GM12878 (cell line): ENCODE measurements at regions not wholly inside any gene's neighbourhood (a gene's known extent, or its start where the extent isn't known, plus 50 kb on each side); places are given as distances from the start of the nearest gene placed in this dataset.

ENCODE experiments used
- ATAC-seq: fragments of 200-7000 bp; cut with Tn5 transposase; 3 replicates; pipeline ENCODE4 v1.9.1; 2020; ENCODE audit warnings: mild to moderate bottlenecking, moderate library complexity
- BruUV-seq: library from RNA; stranded (reverse); fragments of 400-500 nt; replicated peaks from 2 replicates; lab custom pipeline; 2021; lab: Mats Ljungman, UMichigan
- CTCF ChIA-PET: fragments of 300-600 bp; sonication (Branson Sonifier 250); formaldehyde crosslinking; extraction: SDS; loops from one replicate; lab custom pipeline; 2021; ENCODE audit warnings: inconsistent platforms; lab: Yijun Ruan, JAX
- POLR2A ChIA-PET: fragments of 350-600 bp; formaldehyde crosslinking; extraction: SDS; loops from one replicate; lab custom pipeline; 2021; ENCODE audit warnings: inconsistent platforms; lab: Charles Lee
- RAD21 ChIA-PET: fragments of 300-600 bp; sonication (Branson Sonifier 250); formaldehyde crosslinking; loops from one replicate; lab custom pipeline; 2023; ENCODE audit warnings: antibody characterized with exemption; ENCODE audit not compliant: unreplicated experiment; lab: Charles Lee
- SMC1A ChIA-PET: fragments of 300-600 bp; sonication (Branson Sonifier 250); formaldehyde crosslinking; loops from one replicate; lab custom pipeline; 2023; ENCODE audit not compliant: unreplicated experiment, uncharacterized antibody; lab: Charles Lee
- DNase-seq: peaks from one replicate; pipeline ENCODE4 v3.0.0-alpha.2; 2011; ENCODE audit warnings: low read depth, low spot score
- FAIRE-seq: peaks from 3 replicates; lab custom pipeline; 2011; peaks lifted over from hg19 to GRCh38; lab: Jason Lieb, UNC
- H2AFZ ChIP-seq: 2 replicates; pipeline ENCODE4 v1.6.0; 2011; ENCODE audit warnings: low read depth, low read length, control low read depth; ENCODE audit not compliant: control insufficient read depth
- H3K27ac ChIP-seq: 2 replicates; pipeline ENCODE4 v1.5.1; 2011; ENCODE audit warnings: control low read depth; ENCODE audit not compliant: control insufficient read depth, insufficient read depth
- H3K27me3 ChIP-seq, 2 experiments: replicated peaks in 1 of 2; 2 replicates each; pipeline versions ENCODE4 v1.6.0 to v1.6.1; 2011; ENCODE audit warnings: low read length in 1 of 2; ENCODE audit not compliant: control insufficient read depth in 2 of 2, insufficient read depth in 2 of 2
- H3K36me3 ChIP-seq, 2 experiments: 2 replicates each; pipeline ENCODE4 v1.5.1; 2011; ENCODE audit warnings: low read length in 1 of 2; ENCODE audit not compliant: control insufficient read depth in 2 of 2, insufficient read depth in 2 of 2
- H3K4me1 ChIP-seq: 2 replicates; pipeline ENCODE4 v1.6.1; 2011; ENCODE audit warnings: mild to moderate bottlenecking, low read length, moderate library complexity, mixed read lengths; ENCODE audit not compliant: control insufficient read depth, insufficient read depth
- H3K4me2 ChIP-seq: 2 replicates; pipeline ENCODE4 v1.6.0; 2011; ENCODE audit warnings: control low read depth; ENCODE audit not compliant: control insufficient read depth, insufficient read depth
- H3K4me3 ChIP-seq: fragments of 200-600 bp; sonication (generic); 2 replicates; pipeline ENCODE4 v1.5.1; 2016
- H3K79me2 ChIP-seq: 2 replicates; pipeline ENCODE4 v1.6.0; 2011; ENCODE audit warnings: low read length; ENCODE audit not compliant: control insufficient read depth, insufficient read depth
- H3K9ac ChIP-seq: 2 replicates; pipeline ENCODE4 v1.8.0; 2011; ENCODE audit warnings: low read length, control low read depth, mixed read lengths; ENCODE audit not compliant: control insufficient read depth, insufficient read depth
- H3K9me3 ChIP-seq: replicated peaks from 3 replicates; pipeline ENCODE4 v1.5.1; 2011; ENCODE audit warnings: mild to moderate bottlenecking, low read length; ENCODE audit not compliant: control insufficient read depth, insufficient read depth
- H4K20me1 ChIP-seq: 2 replicates; pipeline ENCODE4 v1.6.0; 2011; ENCODE audit not compliant: control insufficient read depth, insufficient read depth
- SIX5 ChIP-seq: IDR thresholded peaks from 2 replicates; pipeline ENCODE4 v1.6.1; 2011; ENCODE audit warnings: mild to moderate bottlenecking, low read depth, low read length, moderate library complexity; ENCODE audit not compliant: severe bottlenecking
- SMC3 ChIP-seq: IDR thresholded peaks from 2 replicates; pipeline ENCODE4 v1.6.1; 2011; ENCODE audit warnings: low read length, improper control_type of control experiment, borderline replicate concordance
- YBX1 ChIP-seq: fragments of 450-650 bp; IDR thresholded peaks from 2 replicates; pipeline ENCODE4 v1.6.1; 2016; ENCODE audit warnings: antibody characterized with exemption
- WGBS: methylation state at CpG from one replicate; pipeline ENCODE4 v1.1.6; 2016; ENCODE audit warnings: low lambda C conversion rate; ENCODE audit not compliant: insufficient replicate concordance, insufficient coverage; ENCODE audit errors: missing lambda C conversion rate; 5-methylcytosine and 5-hydroxymethylcytosine counted together
- in situ Hi-C: fragments of 300-500 bp; cut with MboI; formaldehyde crosslinking; loops from 9 replicates; pipeline ENCODE4 v1.14.3; 2018; ENCODE audit warnings: mixed read lengths
- intact Hi-C: fragments of 100-400 bp; cut with micrococcal nuclease; formaldehyde crosslinking; loops from one replicate; pipeline ENCODE4 v1.14.2; 2022; ENCODE audit not compliant: unreplicated experiment
- TF ChIP-seq, protein P1 (sequence below): fragments of 450-650 bp; IDR thresholded peaks from 2 replicates; pipeline ENCODE4 v1.6.1; 2017; ENCODE audit warnings: mild to moderate bottlenecking, moderate library complexity
- TF ChIP-seq, protein P2 (sequence below): IDR thresholded peaks from 2 replicates; pipeline ENCODE4 v1.6.1; 2012; ENCODE audit warnings: low read depth, low read length, improper control_type of control experiment
- TF ChIP-seq, protein P3 (sequence below): fragments of 150-350 bp; IDR thresholded peaks from 2 replicates; pipeline ENCODE4 v1.6.1; 2014; ENCODE audit warnings: mild to moderate bottlenecking, low read depth, low read length
- TF ChIP-seq, protein P4 (sequence below): IDR thresholded peaks from 2 replicates; pipeline ENCODE4 v1.6.1; 2011; ENCODE audit warnings: low read depth, low read length, improper control_type of control experiment, borderline replicate concordance

DNA sequence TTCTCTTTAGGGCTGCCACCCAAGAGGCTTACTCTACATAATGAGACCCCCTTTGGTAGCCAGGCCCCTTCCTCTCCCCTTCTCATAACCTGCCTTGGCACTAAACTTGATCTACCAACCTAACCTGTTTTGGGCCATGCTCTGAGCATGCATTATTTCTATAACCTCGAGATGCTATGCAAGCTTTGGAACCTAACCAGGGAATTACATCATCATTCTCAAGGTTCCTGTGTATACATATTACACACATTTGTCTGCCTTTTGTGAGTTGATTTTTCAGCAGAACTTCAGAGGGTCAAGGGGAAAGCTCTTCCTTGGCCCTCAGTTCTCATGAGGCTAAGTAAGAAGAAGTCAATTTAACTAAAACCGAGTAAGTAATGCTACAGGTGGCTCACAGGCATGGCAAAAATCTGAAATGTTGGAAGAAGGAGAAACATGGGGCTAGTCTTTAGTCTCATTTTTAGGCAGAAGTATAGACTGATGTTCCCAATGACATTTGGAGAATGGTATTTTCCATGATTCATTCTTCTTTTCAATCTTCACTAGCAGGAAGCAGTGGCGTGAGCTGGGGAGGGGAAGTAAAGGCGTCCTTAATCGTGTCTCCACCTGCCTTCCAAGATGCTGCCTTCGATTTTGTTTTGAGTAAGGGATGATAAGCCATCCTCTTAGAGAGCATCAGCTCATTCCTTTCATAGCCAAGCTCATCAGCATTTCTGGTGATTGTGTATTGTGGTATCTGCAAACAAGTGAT is 308.4 kb downstream of the ABCC12 start:
- no peak for DNase-seq
- WGBS = 30% methylated on average over 6 of the region's 6 CpGs
- Histone ChIP-seq H3K9me3 (no peaks in the 10 kb centered on the region), H3K27me3 (no peaks in the 10 kb centered on the region), H2AFZ (no peak overlapping the region), H3K4me1 (no peaks in the 10 kb centered on the region), H3K9ac (no peak overlapping the region), H3K36me3 (no peaks in the 10 kb centered on the region), H3K4me2 (no peak overlapping the region), H3K4me3 (no peak overlapping the region), H4K20me1 (no peaks in the 10 kb centered on the region), H3K27ac (no peak overlapping the region), H3K79me2 (no peaks in the 10 kb centered on the region)
- no TSS peak for BruUV-seq
- no peak for FAIRE-seq
- ChIA-PET POLR2A (interaction anchor here (0.6 kb wide), 1 partner anchor 213 kb away, joined by 3 read pairs; no protein-coding TSS in a partner anchor), CTCF (no interaction called here), SMC1A (interaction anchor here (1.7 kb wide), 1 partner anchor 706 kb away, joined by 3 read pairs; no protein-coding TSS in a partner anchor), RAD21 (no interaction called here)
- ATAC-seq = no peak
- in situ Hi-C loops (no loop called here), intact Hi-C loops (no loop called here)
- TF ChIP-seq, protein P1, sequence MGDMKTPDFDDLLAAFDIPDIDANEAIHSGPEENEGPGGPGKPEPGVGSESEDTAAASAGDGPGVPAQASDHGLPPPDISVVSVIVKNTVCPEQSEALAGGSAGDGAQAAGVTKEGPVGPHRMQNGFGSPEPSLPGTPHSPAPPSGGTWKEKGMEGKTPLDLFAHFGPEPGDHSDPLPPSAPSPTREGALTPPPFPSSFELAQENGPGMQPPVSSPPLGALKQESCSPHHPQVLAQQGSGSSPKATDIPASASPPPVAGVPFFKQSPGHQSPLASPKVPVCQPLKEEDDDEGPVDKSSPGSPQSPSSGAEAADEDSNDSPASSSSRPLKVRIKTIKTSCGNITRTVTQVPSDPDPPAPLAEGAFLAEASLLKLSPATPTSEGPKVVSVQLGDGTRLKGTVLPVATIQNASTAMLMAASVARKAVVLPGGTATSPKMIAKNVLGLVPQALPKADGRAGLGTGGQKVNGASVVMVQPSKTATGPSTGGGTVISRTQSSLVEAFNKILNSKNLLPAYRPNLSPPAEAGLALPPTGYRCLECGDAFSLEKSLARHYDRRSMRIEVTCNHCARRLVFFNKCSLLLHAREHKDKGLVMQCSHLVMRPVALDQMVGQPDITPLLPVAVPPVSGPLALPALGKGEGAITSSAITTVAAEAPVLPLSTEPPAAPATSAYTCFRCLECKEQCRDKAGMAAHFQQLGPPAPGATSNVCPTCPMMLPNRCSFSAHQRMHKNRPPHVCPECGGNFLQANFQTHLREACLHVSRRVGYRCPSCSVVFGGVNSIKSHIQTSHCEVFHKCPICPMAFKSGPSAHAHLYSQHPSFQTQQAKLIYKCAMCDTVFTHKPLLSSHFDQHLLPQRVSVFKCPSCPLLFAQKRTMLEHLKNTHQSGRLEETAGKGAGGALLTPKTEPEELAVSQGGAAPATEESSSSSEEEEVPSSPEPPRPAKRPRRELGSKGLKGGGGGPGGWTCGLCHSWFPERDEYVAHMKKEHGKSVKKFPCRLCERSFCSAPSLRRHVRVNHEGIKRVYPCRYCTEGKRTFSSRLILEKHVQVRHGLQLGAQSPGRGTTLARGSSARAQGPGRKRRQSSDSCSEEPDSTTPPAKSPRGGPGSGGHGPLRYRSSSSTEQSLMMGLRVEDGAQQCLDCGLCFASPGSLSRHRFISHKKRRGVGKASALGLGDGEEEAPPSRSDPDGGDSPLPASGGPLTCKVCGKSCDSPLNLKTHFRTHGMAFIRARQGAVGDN = no peak
- TF ChIP-seq, protein P2, sequence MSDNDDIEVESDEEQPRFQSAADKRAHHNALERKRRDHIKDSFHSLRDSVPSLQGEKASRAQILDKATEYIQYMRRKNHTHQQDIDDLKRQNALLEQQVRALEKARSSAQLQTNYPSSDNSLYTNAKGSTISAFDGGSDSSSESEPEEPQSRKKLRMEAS = no peak
- TF ChIP-seq SMC3 = no peak
- no peak for TF ChIP-seq YBX1
- TF ChIP-seq, protein P3, sequence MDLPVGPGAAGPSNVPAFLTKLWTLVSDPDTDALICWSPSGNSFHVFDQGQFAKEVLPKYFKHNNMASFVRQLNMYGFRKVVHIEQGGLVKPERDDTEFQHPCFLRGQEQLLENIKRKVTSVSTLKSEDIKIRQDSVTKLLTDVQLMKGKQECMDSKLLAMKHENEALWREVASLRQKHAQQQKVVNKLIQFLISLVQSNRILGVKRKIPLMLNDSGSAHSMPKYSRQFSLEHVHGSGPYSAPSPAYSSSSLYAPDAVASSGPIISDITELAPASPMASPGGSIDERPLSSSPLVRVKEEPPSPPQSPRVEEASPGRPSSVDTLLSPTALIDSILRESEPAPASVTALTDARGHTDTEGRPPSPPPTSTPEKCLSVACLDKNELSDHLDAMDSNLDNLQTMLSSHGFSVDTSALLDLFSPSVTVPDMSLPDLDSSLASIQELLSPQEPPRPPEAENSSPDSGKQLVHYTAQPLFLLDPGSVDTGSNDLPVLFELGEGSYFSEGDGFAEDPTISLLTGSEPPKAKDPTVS = no peak
- TF ChIP-seq, protein P4, sequence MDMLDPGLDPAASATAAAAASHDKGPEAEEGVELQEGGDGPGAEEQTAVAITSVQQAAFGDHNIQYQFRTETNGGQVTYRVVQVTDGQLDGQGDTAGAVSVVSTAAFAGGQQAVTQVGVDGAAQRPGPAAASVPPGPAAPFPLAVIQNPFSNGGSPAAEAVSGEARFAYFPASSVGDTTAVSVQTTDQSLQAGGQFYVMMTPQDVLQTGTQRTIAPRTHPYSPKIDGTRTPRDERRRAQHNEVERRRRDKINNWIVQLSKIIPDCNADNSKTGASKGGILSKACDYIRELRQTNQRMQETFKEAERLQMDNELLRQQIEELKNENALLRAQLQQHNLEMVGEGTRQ = no peak
- no peak for TF ChIP-seq SIX5
